H1 (cell line): ENCODE measurements at regions not wholly inside any gene's neighbourhood (a gene's known extent, or its start where the extent isn't known, plus 50 kb on each side); places are given as distances from the start of the nearest gene placed in this dataset.

Experiments
- SAP30 ChIP-seq: fragments of 300-600 bp; sonication (generic); IDR thresholded peaks from 2 replicates; pipeline ENCODE4 v1.7.1; 2012; ENCODE audit warnings: low read length, moderate library complexity, mild to moderate bottlenecking, inconsistent platforms; ENCODE audit not compliant: insufficient read depth, insufficient replicate concordance
- SP4 ChIP-seq: IDR thresholded peaks from 2 replicates; pipeline ENCODE4 v1.6.1; 2012; ENCODE audit warnings: low read length, inconsistent platforms

DNA sequence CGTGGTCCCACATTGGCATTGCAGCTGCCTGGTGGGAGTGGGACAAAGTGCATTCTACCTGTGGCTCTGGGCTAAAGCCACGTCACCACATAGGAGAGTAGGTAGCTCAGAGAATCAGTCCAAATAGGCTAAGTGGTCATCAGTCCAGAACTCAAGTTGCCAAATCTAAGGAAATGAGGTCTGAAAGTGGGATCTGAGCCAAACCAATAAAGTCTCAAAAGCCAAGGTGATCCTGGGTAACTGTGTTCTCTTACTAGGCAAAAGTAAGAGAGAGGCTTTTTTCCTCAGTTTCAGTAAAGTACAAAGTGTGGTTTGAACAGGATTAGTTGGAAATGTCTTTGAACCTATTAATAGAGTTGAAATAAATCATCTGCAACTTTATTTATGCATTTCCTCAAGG lies 68.6 kb upstream of the CNKSR3 start (continued):
- TF ChIP-seq SP4 (no peak), SAP30 (no peak)
